GM18861 (cell line): ENCODE measurements at regions not wholly inside any gene's neighbourhood (a gene's known extent, or its start where the extent isn't known, plus 50 kb on each side); places are given as distances from the start of the nearest gene placed in this dataset.
A peak's percentile ranks its signal among the peaks of the same experiment; 100 is the strongest.
"Not testable (repeated sequence)": the region's sequence is repeated elsewhere in the genome, so short reads cannot be mapped to it uniquely, and the experiment has no call there.

Experiments used
- ATAC-seq: cut with Tn5 transposase; IDR thresholded peaks from one replicate; pipeline ENCODE4 v1.9.1; 2021; ENCODE audit not compliant: unreplicated experiment

DNA sequence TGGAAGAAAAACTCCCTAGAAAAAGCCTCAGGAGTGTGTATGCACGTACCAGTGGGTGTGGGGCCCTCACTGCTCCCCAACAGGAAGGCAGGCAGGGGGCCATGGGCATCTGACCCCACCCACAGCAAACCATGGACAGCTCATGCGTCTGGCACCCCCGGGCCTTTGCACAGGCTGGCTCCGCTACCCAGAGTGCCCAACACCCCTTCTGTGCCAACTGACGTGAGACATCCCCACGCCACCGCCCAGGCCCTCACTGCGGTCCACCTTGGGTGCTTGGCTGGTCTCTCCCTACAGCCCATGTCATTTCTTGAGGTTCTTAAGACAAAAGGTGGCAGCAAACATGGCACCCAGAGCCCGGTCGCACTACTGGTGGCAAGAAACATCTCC is 91.4 kb downstream of the NCOR2 start:
- no peak for ATAC-seq

DNA sequence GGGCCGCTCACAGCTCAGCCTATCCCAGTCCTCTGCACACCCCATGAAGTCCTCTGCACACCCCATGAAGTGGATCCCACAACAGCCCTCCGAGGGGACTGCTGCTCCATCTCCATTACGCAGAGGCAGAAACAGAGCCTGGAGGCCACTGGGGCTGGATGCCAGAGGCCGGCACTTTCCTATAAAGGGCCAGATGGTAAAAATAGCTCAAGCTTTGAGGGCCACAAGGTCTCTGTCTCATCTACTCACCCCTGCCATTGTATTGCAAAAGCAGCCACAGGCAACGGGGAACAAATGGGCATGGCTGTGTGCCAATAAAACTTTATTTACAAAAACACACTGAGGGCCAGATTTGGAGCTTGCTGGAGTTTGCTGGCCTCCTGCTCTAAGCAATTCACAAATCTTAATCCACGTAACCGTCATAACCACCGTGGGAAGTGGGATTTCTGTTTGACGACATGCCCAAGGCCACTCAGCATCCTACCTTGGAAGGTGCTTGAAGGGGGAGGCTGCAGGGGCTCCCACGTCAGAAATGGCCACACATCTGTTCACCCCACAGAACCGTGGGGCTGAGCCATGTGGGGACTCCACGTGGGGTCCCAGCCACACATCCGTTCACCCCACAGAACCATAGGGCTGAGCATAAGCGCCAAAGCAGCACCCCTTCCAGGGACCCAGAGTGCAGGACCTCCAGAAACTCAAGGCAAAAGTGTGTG is 92.0 kb downstream of the NCOR2 start:
- no peak for ATAC-seq

GRCh38 chr12:124474709-124475108 is 92.7 kb downstream of the NCOR2 start:
- no peak for ATAC-seq

DNA sequence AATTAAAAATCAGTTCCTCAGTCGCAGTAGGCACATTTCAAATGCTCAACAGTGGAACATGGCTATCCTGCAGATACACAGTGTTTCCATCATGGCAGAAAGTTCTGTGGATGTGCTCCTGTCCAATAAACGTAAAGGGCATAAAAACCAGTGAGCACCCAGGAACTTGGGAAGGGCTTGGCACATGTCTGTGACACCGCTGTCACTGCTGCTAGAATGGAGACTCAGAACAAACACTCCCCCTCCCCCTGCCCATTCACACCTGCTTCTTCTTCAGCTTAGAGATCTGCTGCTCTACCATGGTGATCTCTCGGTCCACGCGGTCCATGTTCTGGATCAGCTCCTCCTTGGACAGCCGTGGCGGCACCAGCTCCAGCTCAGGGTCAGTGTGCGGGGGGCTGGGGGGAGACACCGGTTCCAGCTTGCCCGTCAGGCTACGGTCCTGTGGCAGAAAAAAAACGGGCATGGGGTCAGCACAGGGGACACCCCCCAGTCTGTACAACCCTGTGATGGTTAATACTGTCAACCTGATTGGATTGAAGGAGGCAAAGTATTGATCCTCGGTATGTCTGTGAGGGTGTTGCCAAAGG is 94.6 kb downstream of the NCOR2 start:
- ATAC-seq, result no peak

DNA sequence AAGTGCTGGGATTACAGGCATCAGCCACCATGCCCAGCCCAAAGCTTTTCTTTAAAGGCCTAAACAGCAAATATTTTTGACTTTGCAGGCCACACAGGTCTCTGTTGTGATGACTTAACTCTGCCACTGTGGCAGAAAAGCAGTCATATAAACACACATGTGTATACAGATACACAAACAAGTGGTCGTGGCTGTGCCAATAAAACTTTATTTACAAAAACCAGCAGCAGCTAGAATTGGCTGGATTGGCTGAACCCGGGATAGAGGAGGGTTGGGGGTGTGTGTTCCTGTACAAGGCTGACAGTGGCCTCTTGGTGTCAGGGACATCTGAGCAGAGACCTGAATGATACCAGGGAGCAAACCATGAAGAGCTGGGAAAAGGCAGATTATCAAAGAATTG is 95.6 kb downstream of the NCOR2 start:
- ATAC-seq, result no peak

GRCh38 chr12:124470806-124471205 is 96.6 kb downstream of the NCOR2 start:
- ATAC-seq, result no peak

- no peak for ATAC-seq
Observed at GRCh38 chr12:124470139-124470538, 97.3 kb downstream of the NCOR2 start.

- no peak for ATAC-seq
Observed at GRCh38 chr12:124469193-124469888, 98.1 kb downstream of the NCOR2 start.

- ATAC-seq, result not testable (repeated sequence)
Observed at GRCh38 chr12:124467549-124467948, 99.9 kb downstream of the NCOR2 start.

GRCh38 chr12:124466216-124467128 is 100.9 kb downstream of the NCOR2 start:
- ATAC-seq, result peak; percentile 88

- ATAC-seq, result no peak
Observed at GRCh38 chr12:124465473-124465872, 101.9 kb downstream of the NCOR2 start.

- ATAC-seq, result no peak
Observed at GRCh38 chr12:124464830-124465229, 102.6 kb downstream of the NCOR2 start.

DNA sequence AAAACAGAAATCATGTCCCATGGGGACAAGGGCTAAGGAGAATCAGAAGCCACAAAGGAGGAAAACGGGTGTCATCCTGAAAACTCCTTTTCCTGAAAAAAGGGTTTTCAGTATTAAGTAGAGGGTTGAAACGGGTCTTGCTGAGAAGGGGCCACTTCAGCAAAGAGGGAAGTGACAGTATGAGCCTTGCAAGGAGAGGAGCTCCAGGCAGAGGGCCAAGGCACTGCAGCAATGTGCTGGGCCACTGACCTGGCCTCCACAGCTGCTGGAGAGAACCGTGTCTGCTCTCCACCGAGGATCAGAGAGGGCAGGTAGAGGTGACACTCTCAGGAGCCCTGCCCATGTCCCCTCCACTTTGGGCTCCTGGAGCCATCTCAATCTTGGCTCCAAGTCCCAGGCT is 103.3 kb downstream of the NCOR2 start:
- ATAC-seq, result no peak

DNA sequence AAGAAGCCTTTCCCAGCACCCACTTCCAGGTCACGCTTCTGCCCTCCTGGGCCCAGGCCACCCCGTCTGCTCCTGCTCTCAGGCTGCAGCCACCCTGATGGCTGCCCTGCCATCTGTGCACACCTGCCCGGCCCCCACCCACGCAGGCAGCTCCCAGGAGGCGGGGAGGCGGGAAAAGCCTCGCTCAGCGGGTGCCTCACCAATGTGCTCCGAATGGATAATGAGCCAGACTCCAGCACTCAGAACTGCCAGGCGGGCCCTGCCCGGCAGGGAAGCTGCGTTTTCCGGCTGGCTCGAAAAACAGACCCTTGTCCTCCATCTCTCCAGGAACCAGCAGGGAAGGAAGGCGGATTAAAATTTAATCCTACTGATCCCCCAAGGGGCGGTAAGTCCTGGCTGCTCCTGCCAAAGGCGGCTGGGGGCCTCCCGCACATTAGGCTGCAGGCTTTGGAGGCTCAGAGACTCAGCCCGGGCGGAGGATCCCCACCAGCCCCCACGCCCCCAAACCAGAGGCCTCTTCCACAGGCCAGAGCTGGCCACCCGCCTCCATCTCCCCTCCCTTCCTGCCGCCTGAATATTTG is 104.0 kb downstream of the NCOR2 start:
- no peak for ATAC-seq

DNA sequence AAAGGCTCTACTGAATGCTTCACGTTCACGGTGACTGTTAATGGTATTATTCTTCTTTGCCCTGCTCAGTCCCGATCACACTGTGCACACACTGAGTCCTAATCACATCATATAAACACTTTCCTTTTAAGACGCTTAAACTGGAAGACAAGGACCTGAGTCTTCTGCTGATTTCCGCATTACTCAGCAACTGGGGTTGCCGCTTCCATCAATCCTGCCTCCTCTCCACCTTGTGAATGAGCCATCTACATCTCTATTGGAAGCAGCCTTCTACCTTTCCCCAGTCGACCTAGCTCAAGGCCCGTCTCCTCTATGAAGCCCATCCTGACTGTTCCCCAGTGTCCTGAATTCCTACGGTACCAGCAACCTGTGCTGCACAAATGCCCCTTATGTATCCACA is 104.7 kb downstream of the NCOR2 start:
- ATAC-seq, result no peak

GRCh38 chr12:124461851-124462623 is 105.4 kb downstream of the NCOR2 start:
- no peak for ATAC-seq

GRCh38 chr12:124461241-124461673 is 106.2 kb downstream of the NCOR2 start:
- no peak for ATAC-seq

DNA sequence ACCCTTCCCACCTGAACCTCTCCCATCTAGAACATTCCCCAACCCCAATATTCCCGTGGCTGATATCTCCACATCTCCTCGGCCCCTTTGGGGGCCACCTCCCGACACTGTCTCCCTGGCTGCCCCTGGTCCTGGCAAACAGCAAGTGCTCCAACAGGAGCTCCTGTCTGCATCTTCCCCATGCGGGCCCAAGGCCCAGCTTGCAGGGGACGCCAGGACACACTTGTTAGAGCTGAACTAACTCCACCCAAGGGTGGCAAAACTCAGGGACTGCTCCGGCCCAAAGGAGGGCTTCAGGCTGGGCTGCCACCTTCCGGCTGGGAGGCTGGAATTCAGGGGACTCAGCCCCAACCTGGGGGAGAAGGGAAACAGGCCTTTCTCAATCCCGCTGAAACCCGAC is 106.6 kb downstream of the NCOR2 start:
- ATAC-seq, result no peak

- no peak for ATAC-seq
Observed at GRCh38 chr12:124459852-124460645, 107.4 kb downstream of the NCOR2 start.
